GM18505 (cell line): ENCODE measurements at regions not wholly inside any gene's neighbourhood (a gene's known extent, or its start where the extent isn't known, plus 50 kb on each side); places are given as distances from the start of the nearest gene placed in this dataset.
"Not testable (repeated sequence)": the region's sequence is repeated elsewhere in the genome, so short reads cannot be mapped to it uniquely, and the experiment has no call there.

Experiments
- ATAC-seq: cut with Tn5 transposase; IDR thresholded peaks from one replicate; pipeline ENCODE4 v1.9.1; 2021; ENCODE audit not compliant: unreplicated experiment
- POLR2A ChIP-seq: IDR thresholded peaks from 4 replicates; pipeline ENCODE4 v1.6.1; 2011; ENCODE audit warnings: borderline replicate concordance; ENCODE audit not compliant: insufficient read depth, insufficient read length; ENCODE audit errors: extremely low read depth

DNA sequence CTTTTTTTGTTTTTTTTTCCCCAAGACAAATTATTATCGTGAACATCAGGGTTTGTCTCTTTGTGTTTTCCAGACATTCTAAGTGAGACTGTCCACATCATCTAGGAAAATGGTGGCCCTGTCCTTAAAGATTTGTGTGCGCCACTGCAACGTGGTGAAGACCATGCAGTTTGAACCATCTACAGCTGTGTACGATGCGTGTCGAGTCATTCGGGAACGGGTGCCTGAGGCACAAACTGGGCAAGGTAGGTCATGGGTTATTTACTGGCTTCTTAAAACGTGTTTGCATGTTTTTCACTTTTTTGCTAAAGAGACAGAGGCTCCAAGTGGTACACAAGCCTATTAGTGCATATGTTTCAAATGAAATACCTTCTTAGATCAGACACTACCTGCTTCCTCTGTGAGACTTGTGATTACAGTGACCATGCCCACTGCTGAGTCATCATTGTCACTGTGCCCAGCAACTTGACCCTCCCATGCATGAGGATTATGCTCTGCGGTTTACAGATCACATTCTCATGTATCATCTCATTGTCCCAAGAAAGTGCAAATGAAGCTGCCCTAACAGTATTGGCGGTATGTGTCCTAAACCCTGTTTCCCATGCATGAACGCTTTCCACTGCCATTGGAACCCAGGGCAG, 395.2 kb upstream of the TPM1 start:
- ATAC-seq = no peak

GRCh38 chr15:62647843-62648505, 394.6 kb upstream of the TPM1 start:
- no peak for TF ChIP-seq POLR2A
- ATAC-seq = no peak

More for the DNA sequence above, 395.2 kb upstream of the TPM1 start:
- no peak for TF ChIP-seq POLR2A

GRCh38 chr15:62648954-62649353, 393.6 kb upstream of the TPM1 start:
- TF ChIP-seq POLR2A = no peak
- ATAC-seq = peak; percentile 30

DNA sequence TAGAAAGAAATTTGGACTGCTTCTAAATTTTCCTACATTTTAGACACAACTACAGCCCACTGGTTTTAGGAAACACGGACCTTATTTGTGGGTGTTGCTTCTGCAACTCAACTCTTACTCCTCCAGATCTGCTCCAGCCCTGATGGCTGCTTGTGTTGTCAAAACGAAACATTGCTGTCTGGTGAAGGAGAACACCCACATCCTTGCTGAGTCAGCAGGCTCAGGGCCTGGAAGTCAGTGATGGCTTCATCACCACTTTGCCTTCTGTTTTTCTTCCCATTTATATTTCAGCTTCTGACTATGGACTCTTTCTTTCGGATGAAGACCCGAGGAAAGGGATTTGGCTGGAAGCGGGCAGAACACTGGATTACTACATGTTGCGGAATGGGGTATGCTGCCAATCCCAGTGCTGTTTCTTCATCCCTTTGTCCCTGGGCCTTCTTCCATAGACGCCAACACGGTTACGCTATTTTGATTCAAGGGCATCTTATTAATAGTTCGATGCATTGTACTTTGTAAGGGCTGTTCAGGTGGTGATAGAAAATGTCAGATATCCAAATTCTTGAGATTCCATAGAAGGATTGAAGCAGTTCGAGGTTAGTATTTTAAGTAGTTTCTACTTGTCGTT, 392.6 kb upstream of the TPM1 start:
- ATAC-seq = peak; percentile 65

DNA sequence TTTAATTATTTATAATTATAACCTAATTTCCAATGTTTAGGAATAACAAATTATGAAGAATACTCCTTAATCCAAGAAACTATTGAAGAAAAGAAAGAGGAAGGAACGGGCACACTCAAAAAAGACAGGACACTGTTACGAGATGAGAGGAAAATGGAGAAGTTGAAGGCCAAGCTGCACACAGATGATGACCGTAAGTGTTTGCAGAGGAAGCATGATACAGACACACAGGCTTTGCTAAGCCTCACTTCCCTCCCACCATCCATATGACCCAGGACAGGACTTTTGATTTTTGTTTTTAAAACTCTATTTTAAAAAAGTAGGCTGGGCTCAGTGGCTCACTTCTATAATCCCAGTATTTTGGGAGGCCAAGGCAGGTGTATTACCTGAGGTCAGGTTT, 389.4 kb upstream of the TPM1 start:
- TF ChIP-seq POLR2A = no peak
- no peak for ATAC-seq

More for the DNA sequence above, 392.6 kb upstream of the TPM1 start:
- no peak for TF ChIP-seq POLR2A

- ATAC-seq = no peak
Observed at GRCh38 chr15:62656071-62656470, 386.5 kb upstream of the TPM1 start.

GRCh38 chr15:62657501-62657900, 385.0 kb upstream of the TPM1 start:
- ATAC-seq = not testable (repeated sequence)

More at GRCh38 chr15:62656071-62656470, 386.5 kb upstream of the TPM1 start:
- TF ChIP-seq POLR2A = no peak

DNA sequence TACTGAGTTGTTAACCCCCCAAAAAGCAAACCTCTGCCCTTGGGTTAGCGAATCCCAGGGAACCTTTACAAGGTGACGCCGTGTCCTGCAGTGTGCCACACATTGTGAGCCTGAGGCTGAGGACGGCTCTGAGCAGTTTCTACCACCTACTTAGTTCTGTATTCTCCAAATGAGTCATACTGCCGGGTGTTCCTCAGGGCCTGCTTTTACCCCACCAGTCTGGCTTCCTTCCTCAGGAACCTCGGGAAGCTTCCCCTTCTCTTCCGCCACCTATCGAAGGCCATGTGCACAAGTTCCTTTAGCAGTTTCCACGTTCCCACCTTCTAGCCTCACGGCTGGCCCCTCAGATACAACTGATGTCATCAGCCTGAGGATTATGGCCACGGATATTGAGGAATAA, 384.0 kb upstream of the TPM1 start:
- TF ChIP-seq POLR2A = no peak
- peak; percentile 66 for ATAC-seq

- no peak for TF ChIP-seq POLR2A
- ATAC-seq = no peak
Observed at GRCh38 chr15:62663547-62663946, 379.0 kb upstream of the TPM1 start.

- ATAC-seq = no peak
- TF ChIP-seq POLR2A = no peak
Observed at GRCh38 chr15:62665449-62665848, 377.1 kb upstream of the TPM1 start.

DNA sequence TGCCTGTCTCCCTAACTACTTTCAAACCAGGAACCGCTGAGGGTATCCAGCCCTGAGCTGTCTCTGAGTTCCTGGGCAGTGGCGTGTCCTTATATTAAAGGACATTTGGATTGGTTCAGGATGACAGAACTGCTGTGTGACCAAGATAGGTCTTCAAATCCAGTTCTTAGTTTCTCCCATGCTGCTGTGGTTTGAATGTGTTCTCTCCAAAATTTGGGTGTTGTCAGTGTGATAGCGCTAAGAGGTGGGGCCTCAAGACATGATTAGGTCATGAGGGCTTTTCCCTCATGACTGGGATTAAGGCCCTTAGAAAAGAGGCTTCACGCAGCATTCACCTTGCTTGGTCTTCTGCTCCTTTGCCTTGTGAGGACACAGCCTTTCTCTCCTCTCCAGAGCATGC, 376.5 kb upstream of the TPM1 start:
- no peak for TF ChIP-seq POLR2A

GRCh38 chr15:62672268-62672667, 370.3 kb upstream of the TPM1 start:
- no peak for TF ChIP-seq POLR2A
- no peak for ATAC-seq

More for the DNA sequence above, 376.5 kb upstream of the TPM1 start:
- no peak for ATAC-seq

GRCh38 chr15:62676891-62677290, 365.7 kb upstream of the TPM1 start:
- no peak for ATAC-seq
- no peak for TF ChIP-seq POLR2A

DNA sequence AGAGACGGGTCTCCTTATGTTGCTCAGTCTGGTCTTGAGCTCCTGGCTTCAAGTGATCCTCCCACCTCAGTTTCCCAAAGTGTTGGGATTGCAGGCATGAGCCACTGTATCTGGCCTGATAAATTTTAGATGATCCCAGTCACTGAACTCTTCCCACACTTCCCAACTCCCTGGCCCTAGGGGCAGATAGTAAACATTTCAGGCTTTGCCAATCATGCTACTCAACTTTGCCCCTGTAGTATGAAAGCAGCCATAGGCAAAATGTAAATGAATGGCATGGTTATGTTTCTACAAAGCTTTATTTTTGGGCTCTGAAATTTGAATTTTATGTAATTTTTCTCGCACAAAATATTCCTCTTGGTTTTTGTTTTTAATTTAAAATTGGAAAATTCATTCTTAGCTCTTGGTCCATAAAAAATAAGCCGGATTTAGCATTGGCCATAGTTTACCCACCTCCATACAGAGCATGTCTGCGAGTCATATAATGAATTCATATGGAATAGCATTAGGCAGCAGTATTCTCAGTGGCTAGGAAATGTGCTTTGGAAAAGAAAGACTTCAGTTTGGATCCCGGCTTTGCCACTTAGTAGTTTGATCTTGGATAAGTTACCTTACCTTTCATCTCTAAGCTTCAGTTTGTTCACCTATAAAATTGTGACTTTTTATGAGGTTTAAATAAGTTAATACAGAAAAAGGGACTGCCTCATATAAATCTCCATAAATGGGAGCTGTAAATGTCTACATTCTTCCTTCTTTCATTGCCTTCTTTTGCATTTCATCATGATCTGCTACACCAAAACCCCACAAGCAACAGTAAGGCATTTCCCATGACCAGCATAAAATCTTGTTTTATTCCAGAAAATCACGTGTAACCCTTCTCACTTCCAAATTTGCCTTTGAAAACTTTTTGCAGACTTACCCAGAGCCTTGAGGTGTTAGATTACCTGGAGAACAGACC, 360.3 kb upstream of the TPM1 start:
- no peak for TF ChIP-seq POLR2A
- ATAC-seq = no peak

- ATAC-seq = not testable (repeated sequence)
Observed at GRCh38 chr15:62683192-62683591, 359.4 kb upstream of the TPM1 start.
